K562 (cell line): ENCODE measurements at regions not wholly inside any gene's neighbourhood (a gene's known extent, or its start where the extent isn't known, plus 50 kb on each side); places are given as distances from the start of the nearest gene placed in this dataset.

ENCODE experiments used
- ATAC-seq: fragments of 200-7000 bp; cut with Tn5 transposase; 3 replicates; pipeline ENCODE4 v1.9.1; 2020; ENCODE audit warnings: moderate library complexity
- BruUV-seq: library from RNA; stranded (reverse); fragments of 400-500 nt; replicated peaks from 2 replicates; lab custom pipeline; 2021; lab: Mats Ljungman, UMichigan
- CTCF ChIA-PET: fragments of 300-600 bp; formaldehyde crosslinking; extraction: SDS; loops from one replicate; lab custom pipeline; 2021; ENCODE audit warnings: low intra/inter-chr PET ratio; lab: Yijun Ruan, JAX
- POLR2A ChIA-PET: fragments of 300-600, 350-650 bp; sonication (Branson Sonifier 250); formaldehyde crosslinking; extraction: SDS; loops from one replicate; lab custom pipeline; 2021; ENCODE audit warnings: antibody characterized with exemption, inconsistent platforms; lab: Yijun Ruan, JAX
- DNase-seq, 4 experiments: peaks; one replicate each; pipeline versions ENCODE4 v3.0.0 to v3.0.0-alpha.2; 2011 to 2018; ENCODE audit warnings: low spot score in 3 of 4, mixed read lengths in 3 of 4; ENCODE audit errors: extremely low read depth in 1 of 4
- FAIRE-seq: peaks from 2 replicates; lab custom pipeline; 2011; peaks lifted over from hg19 to GRCh38; lab: Jason Lieb, UNC
- H2AFZ ChIP-seq: 2 replicates; pipeline ENCODE4 v1.6.0; 2011; ENCODE audit warnings: low read depth, low read length, control low read depth, inconsistent platforms
- H3K27ac ChIP-seq: fragments of 200-600 bp; 3 replicates; pipeline ENCODE4 v1.8.0; 2011; ENCODE audit warnings: low read depth, mild to moderate bottlenecking, control low read depth, inconsistent platforms, low read length, moderate library complexity, mixed read lengths; ENCODE audit errors: extremely low read depth
- H3K27me3 ChIP-seq, 2 experiments: fragments of 300-600 bp in 1 of 2; 2 replicates in 1 of 2; 3 replicates in 1 of 2; pipeline versions ENCODE4 v1.6.0 to v1.8.0; 2011; ENCODE audit warnings: inconsistent platforms in 2 of 2, low read length in 2 of 2, mild to moderate bottlenecking in 1 of 2, mixed read lengths in 1 of 2, moderate library complexity in 1 of 2; ENCODE audit not compliant: control insufficient read depth in 2 of 2, insufficient read depth in 2 of 2
- H3K36me3 ChIP-seq: fragments of 300-600 bp; 3 replicates; pipeline ENCODE4 v1.8.0; 2011; ENCODE audit warnings: mild to moderate bottlenecking, low read length, inconsistent platforms; ENCODE audit not compliant: control insufficient read depth, insufficient read depth
- H3K4me1 ChIP-seq, 2 experiments: fragments of 200-600 bp in 1 of 2; replicated peaks in 1 of 2; 2 replicates in 1 of 2; 3 replicates in 1 of 2; pipeline versions ENCODE4 v1.5.1 to v1.8.0; 2011; ENCODE audit warnings: inconsistent platforms in 2 of 2, low read length in 2 of 2, mild to moderate bottlenecking in 1 of 2, mixed read lengths in 1 of 2, moderate library complexity in 1 of 2; ENCODE audit not compliant: control insufficient read depth in 2 of 2, insufficient read depth in 2 of 2
- H3K4me2 ChIP-seq: 2 replicates; pipeline ENCODE4 v1.6.1; 2011; ENCODE audit warnings: low read length, control low read depth, inconsistent platforms, mixed read lengths; ENCODE audit not compliant: insufficient read depth
- H3K4me3 ChIP-seq: fragments of 200-600 bp; sonication (generic), shearing (Covaris generic); 2 replicates; pipeline ENCODE4 v1.5.1; 2016; ENCODE audit warnings: control low read depth, inconsistent platforms
- H3K79me2 ChIP-seq: fragments of 200-600 bp; 3 replicates; pipeline ENCODE4 v1.8.0; 2011; ENCODE audit warnings: low read length, inconsistent platforms; ENCODE audit not compliant: control insufficient read depth, insufficient read depth
- H3K9ac ChIP-seq, 2 experiments: 2 replicates each; pipeline versions ENCODE4 v1.6.0 to v1.6.1; 2011; ENCODE audit warnings: low read depth in 2 of 2, low read length in 2 of 2, control low read depth in 1 of 2, inconsistent platforms in 1 of 2, mild to moderate bottlenecking in 1 of 2, mixed read lengths in 1 of 2; ENCODE audit not compliant: insufficient read depth in 1 of 2
- H3K9me1 ChIP-seq: one replicate; pipeline ENCODE4 v1.6.0; 2011; ENCODE audit warnings: inconsistent platforms, mild to moderate bottlenecking, low read length, moderate library complexity; ENCODE audit not compliant: control insufficient read depth, insufficient read depth
- H3K9me3 ChIP-seq: replicated peaks from 2 replicates; pipeline ENCODE4 v1.5.1; 2011; ENCODE audit warnings: low read depth, low read length, inconsistent platforms; ENCODE audit not compliant: control insufficient read depth, insufficient read depth
- H4K20me1 ChIP-seq: replicated peaks from 2 replicates; pipeline ENCODE4 v1.6.1; 2011; ENCODE audit warnings: low read length, inconsistent platforms, mixed read lengths; ENCODE audit not compliant: control insufficient read depth, insufficient read depth
- AFF4 ChIP-seq: sonication (generic); formaldehyde crosslinking; IDR thresholded peaks from 2 replicates; pipeline ENCODE4 v1.8.0; 2023; ENCODE audit warnings: mild to moderate bottlenecking, missing genetic modification reagents
- CBX8 ChIP-seq: fragments of 200-600 bp; sonication (generic); IDR thresholded peaks from 2 replicates; pipeline ENCODE4 v1.6.1; 2012; ENCODE audit warnings: borderline replicate concordance, mixed run types, low read depth, mild to moderate bottlenecking, moderate library complexity, mixed read lengths, low read length, control low read depth, inconsistent platforms; ENCODE audit not compliant: poor library complexity, severe bottlenecking; ENCODE audit errors: extremely low read depth
- ELF2 ChIP-seq: fragments of 250-450 bp; sonication (Bioruptor Pico); IDR thresholded peaks from 2 replicates; pipeline ENCODE4 v1.5.0; 2021; ENCODE audit warnings: mild to moderate bottlenecking
- FOXK2 ChIP-seq, 2 experiments: fragments of 450-650 bp; IDR thresholded peaks in 1 of 2; conservative IDR thresholded peaks in 1 of 2; 2 replicates each; pipeline ENCODE4 v1.6.1; 2016; ENCODE audit warnings: low read depth in 2 of 2, mild to moderate bottlenecking in 1 of 2
- HNRNPK ChIP-seq: fragments of 200-400 bp; formaldehyde crosslinking; IDR thresholded peaks from one replicate; pipeline ENCODE4 v1.6.1; 2018; ENCODE audit warnings: mild to moderate bottlenecking, low read depth, low read length; ENCODE audit not compliant: poor library complexity, severe bottlenecking
- PHB ChIP-seq: fragments of 250-450 bp; sonication (Bioruptor Pico); IDR thresholded peaks from 2 replicates; pipeline ENCODE4 v1.5.0; 2021
- PHB2 ChIP-seq: fragments of 450-650 bp; IDR thresholded peaks from 2 replicates; pipeline ENCODE4 v1.6.1; 2017; ENCODE audit warnings: low read depth
- PPARD ChIP-seq: fragments of 250-450 bp; sonication (Bioruptor Pico); IDR thresholded peaks from 2 replicates; pipeline ENCODE4 v1.8.0; 2022; ENCODE audit warnings: inconsistent platforms, mild to moderate bottlenecking, moderate library complexity
- RBM22 ChIP-seq: fragments of 200-400 bp; formaldehyde crosslinking; IDR thresholded peaks from 2 replicates; pipeline ENCODE4 v1.6.1; 2018; ENCODE audit warnings: low read length, low read depth; ENCODE audit not compliant: poor library complexity, severe bottlenecking
- TCF3 ChIP-seq: sonication (generic); formaldehyde crosslinking; IDR thresholded peaks from 2 replicates; pipeline ENCODE4 v1.4.0; 2020; ENCODE audit warnings: mild to moderate bottlenecking, missing genetic modification reagents
- ZNF140 ChIP-seq: fragments of 250-450 bp; sonication (Bioruptor Pico); IDR thresholded peaks from 2 replicates; pipeline ENCODE4 v1.8.0; 2021; ENCODE audit warnings: moderate library complexity, mild to moderate bottlenecking, inconsistent platforms
- ZNF764 ChIP-seq: fragments of 250-450 bp; sonication (Bioruptor Pico); IDR thresholded peaks from 2 replicates; pipeline ENCODE4 v1.4.0; 2020; ENCODE audit warnings: low read depth, mild to moderate bottlenecking, moderate library complexity
- WGBS: fragments of 100-300 bp; shearing (Covaris generic); methylation state at CpG from one replicate; pipeline ENCODE4 v1.1.6; 2016; ENCODE audit warnings: low coverage, mixed read lengths; ENCODE audit not compliant: insufficient coverage; ENCODE audit errors: missing lambda C conversion rate; 5-methylcytosine and 5-hydroxymethylcytosine counted together
- in situ Hi-C: fragments of 300-500 bp; cut with MboI; formaldehyde crosslinking; loops from 4 replicates; pipeline ENCODE4 v1.15.0; 2018; ENCODE audit warnings: inconsistent platforms, mixed read lengths
- intact Hi-C: fragments of 100-400 bp; cut with micrococcal nuclease; formaldehyde crosslinking; loops from 2 replicates; pipeline ENCODE4 v1.14.2; 2022
- TF ChIP-seq, protein P1 (sequence below): fragments of 450-650 bp; formaldehyde crosslinking; IDR thresholded peaks from 2 replicates; pipeline ENCODE4 v1.4.0; 2020; ENCODE audit warnings: mild to moderate bottlenecking, moderate library complexity
- TF ChIP-seq, protein P2 (sequence below): fragments of 450-650 bp; IDR thresholded peaks from 2 replicates; pipeline ENCODE4 v1.6.1; 2016; ENCODE audit warnings: borderline replicate concordance
- TF ChIP-seq, protein P3 (sequence below): sonication (generic); formaldehyde crosslinking; IDR thresholded peaks from 2 replicates; pipeline ENCODE4 v1.8.1; 2023; ENCODE audit warnings: mild to moderate bottlenecking, missing genetic modification reagents

DNA sequence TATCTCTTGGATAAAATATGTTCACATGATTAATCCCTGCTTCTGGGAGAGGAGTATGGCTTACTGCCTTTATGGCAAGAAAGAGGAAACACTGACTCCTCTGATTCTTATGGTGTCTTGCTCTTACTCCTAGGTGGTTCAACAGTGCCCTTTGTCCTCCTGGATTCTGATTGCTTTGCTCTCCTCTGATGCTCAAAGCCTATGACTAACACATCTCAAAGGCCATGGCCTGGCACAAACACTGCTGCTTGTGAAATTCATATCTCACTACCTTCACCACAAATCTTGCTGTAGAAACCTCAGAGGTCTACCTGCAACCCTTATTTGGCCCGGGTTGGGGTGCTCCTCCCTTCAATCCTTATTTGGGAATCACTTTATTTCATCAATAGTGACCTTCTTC is 217.2 kb downstream of the C12orf50 start:
- CTCF ChIA-PET = no interaction called here
- BruUV-seq = no TSS peak
- no peak overlapping the region for H3K4me2 ChIP-seq
- TF ChIP-seq ZNF140 (CRISPR knock-in tag) = no peak
- no peak for TF ChIP-seq CBX8
- TF ChIP-seq, protein P1, sequence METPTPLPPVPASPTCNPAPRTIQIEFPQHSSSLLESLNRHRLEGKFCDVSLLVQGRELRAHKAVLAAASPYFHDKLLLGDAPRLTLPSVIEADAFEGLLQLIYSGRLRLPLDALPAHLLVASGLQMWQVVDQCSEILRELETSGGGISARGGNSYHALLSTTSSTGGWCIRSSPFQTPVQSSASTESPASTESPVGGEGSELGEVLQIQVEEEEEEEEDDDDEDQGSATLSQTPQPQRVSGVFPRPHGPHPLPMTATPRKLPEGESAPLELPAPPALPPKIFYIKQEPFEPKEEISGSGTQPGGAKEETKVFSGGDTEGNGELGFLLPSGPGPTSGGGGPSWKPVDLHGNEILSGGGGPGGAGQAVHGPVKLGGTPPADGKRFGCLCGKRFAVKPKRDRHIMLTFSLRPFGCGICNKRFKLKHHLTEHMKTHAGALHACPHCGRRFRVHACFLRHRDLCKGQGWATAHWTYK (CRISPR knock-in tag) = no peak
- TF ChIP-seq AFF4 (CRISPR knock-in tag) = no peak
- TF ChIP-seq RBM22 = no peak
- TF ChIP-seq ZNF764 (CRISPR knock-in tag) = no peak
- TF ChIP-seq, protein P2, sequence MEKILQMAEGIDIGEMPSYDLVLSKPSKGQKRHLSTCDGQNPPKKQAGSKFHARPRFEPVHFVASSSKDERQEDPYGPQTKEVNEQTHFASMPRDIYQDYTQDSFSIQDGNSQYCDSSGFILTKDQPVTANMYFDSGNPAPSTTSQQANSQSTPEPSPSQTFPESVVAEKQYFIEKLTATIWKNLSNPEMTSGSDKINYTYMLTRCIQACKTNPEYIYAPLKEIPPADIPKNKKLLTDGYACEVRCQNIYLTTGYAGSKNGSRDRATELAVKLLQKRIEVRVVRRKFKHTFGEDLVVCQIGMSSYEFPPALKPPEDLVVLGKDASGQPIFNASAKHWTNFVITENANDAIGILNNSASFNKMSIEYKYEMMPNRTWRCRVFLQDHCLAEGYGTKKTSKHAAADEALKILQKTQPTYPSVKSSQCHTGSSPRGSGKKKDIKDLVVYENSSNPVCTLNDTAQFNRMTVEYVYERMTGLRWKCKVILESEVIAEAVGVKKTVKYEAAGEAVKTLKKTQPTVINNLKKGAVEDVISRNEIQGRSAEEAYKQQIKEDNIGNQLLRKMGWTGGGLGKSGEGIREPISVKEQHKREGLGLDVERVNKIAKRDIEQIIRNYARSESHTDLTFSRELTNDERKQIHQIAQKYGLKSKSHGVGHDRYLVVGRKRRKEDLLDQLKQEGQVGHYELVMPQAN = no peak
- no peak for TF ChIP-seq PHB2
- TF ChIP-seq TCF3 (CRISPR knock-in tag) = no peak
- TF ChIP-seq, protein P3, sequence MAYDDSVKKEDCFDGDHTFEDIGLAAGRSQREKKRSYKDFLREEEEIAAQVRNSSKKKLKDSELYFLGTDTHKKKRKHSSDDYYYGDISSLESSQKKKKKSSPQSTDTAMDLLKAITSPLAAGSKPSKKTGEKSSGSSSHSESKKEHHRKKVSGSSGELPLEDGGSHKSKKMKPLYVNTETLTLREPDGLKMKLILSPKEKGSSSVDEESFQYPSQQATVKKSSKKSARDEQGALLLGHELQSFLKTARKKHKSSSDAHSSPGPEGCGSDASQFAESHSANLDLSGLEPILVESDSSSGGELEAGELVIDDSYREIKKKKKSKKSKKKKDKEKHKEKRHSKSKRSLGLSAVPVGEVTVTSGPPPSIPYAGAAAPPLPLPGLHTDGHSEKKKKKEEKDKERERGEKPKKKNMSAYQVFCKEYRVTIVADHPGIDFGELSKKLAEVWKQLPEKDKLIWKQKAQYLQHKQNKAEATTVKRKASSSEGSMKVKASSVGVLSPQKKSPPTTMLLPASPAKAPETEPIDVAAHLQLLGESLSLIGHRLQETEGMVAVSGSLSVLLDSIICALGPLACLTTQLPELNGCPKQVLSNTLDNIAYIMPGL = no peak
- TF ChIP-seq PPARD (CRISPR knock-in tag) = no peak
- TF ChIP-seq FOXK2 (conservative IDR thresholded peaks at IDR 0.05 in 1 of 2, IDR thresholded peaks at IDR 0.05 in 1 of 2; ENCODE audit: low read depth in 2 of 2) = no peak
- TF ChIP-seq PHB (CRISPR knock-in tag) = no peak
- TF ChIP-seq ELF2 = no peak
- no peak for TF ChIP-seq HNRNPK

More for the DNA sequence above, 217.2 kb downstream of the C12orf50 start:
- no peak overlapping the region for H3K9ac ChIP-seq
- intact Hi-C loops = no loop called here
- no peaks in the 10 kb centered on the region for H4K20me1 ChIP-seq
- H3K4me3 ChIP-seq = no peak overlapping the region
- WGBS = 0% methylated on average over 1 of the region's 1 CpG
- H3K27me3 ChIP-seq = no peaks in the 10 kb centered on the region
- no peaks in the 10 kb centered on the region for H3K36me3 ChIP-seq
- no peaks in the 10 kb centered on the region for H3K4me1 ChIP-seq
- H3K9me1 ChIP-seq = no peaks in the 10 kb centered on the region
- in situ Hi-C loops = no loop called here
- FAIRE-seq (no peak), ATAC-seq (no peak), DNase-seq (no peak)
- no peak overlapping the region for H2AFZ ChIP-seq
- POLR2A ChIA-PET = no interaction called here
- no peaks in the 10 kb centered on the region for H3K79me2 ChIP-seq
- H3K27ac ChIP-seq = no peak overlapping the region
- H3K9me3 ChIP-seq = no peaks in the 10 kb centered on the region
